ENCODE measurements at regions not wholly inside any gene's neighbourhood (a gene's known extent, or its start where the extent isn't known, plus 50 kb on each side); places are given as distances from the start of the nearest gene placed in this dataset.

DNA sequence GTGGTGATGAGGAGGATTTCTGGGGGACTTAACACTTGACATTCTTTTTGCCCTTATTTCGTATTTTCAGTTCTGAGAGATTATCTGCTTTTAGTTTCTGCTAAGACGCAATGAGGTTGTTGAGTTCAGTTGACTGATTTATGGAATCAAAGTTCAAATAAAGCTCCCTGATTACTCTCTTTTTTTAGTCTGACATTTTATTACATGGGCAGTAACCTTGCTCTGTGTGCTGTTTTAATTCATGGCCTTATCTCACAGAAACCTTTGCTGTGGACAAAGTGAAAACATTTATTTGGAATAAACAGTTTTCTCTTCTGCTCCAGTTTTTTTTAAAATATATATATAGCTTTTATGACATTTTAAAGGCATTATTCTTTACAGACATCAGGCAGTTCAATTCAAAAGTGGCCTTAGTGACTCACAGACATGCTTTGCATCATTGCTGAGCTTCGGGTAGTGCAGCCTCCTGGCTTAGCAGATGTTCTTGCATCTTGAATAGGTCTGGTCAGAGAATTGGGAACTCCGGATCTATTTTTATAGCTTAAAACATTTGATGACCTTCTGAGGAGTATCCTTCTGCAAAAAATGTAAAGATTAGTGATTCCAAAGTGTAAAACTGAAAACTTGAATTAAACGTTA lies 162.9 kb downstream of the FAM170A start:
- DNase-seq, result no peak

DNA sequence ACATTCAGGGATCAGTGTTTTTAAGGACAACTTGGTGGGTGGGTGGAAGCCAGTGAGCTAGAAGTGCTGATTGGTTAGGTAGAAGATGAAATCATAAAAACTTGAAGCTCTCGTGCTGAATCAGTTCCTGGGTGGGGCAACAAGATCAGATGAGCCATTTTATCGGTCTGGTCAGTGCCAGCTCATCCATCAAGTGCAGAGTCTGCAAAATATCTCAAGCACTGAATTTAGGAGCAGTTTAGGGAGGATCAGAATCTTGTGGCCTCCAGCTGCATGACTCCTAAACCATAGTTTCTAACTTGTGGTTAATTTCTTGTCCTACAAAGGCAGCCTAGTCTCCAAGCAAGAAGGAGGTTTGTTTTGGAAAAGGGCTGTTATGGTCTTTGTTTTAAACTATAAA lies 166.4 kb downstream of the FAM170A start:
- DNase-seq, result no peak

DNA sequence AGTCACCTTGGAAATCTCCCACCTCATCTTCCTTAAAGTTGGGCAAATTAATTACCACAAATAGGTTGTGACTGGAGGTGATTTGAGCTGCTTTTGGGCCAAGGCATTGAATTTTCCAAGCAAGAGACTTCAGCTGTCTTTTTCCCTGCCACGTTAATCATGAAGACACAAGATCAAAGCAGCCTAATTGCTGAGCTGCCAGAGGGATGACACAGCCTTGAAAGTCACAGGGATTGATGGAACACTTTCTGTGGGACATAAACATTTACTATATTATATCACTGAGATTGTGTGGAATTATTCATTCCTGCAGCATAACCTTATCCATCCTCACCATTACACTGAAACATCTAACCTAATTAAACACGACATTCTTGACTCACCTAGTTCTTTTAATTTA lies 172.2 kb downstream of the FAM170A start:
- DNase-seq, result no peak

DNA sequence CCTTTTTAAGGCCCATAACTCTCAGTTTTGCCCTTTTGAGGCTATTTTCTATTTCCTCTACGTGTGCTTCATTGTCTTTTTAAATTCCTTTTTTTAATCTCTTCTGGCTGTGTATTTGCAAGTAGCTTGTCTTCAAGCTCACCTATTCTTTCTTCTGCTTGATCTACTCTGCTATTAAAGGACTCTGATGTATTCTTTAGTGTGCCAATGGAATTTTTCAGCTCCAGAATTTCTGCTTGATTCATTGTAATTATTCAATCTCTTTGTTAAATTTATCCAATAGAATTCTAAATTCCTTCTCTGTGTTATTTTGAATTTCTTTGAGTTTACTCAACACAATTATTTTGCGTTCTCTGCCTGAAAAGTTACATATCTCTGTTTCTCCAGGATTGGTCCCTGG lies 178.7 kb downstream of the FAM170A start:
- no peak for DNase-seq

DNA sequence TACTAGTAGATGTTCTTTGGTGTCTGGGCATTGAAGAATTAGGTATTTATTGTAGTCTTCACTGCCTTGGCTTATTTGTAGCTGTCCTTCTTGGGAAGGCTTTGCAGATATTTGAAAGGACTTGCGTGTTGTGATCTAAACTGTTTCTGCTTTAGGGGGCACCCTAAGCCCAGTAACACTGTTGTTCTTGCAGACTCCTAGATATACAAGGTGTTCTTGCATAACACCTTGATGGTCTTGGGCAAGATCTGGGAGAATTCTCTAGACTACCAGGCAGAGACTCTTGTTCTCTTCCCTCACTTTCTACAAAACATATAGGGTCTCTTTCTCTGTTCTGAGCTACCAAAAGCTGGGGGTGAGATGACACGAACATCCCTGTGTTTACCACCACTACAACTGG lies 179.1 kb downstream of the FAM170A start:
- DNase-seq, result no peak

DNA sequence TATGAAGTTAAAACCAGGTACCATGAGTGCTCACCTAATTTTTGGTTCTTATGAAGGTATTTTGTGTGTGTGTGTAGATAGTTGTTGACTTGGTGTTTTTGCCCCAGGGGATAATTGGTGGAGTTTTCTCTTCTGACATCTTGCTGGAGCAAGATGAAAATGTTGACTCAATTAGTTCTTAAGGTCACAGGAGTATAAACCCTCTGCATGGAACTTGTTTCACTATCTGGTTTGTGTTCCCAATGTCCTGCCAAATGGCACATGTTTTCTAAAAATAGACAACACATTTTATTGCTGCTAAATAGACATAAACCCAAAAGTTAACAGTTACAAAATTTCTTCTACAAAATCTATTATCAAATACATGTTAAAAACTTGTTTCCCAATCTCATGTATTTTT lies 180.9 kb downstream of the FAM170A start:
- DNase-seq, result no peak

DNA sequence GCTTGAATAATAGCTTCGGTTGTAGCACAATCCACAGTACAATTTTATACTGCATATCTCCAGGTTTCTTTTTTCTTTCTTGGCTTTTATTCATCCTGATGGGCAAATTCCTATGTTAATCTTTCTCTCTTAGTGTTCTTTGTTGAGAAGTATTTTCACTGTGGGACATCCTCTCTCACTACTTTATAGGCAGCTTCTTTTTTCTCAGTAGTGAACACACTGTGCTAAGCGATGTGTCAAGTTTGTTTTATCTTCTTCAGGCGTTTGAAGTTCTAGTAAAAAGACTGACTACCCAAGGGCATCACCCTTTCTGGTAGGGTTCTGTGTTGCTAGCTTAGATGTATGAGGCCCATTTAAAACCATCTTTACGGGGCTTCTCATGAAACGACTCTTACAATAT lies 182.1 kb downstream of the FAM170A start:
- DNase-seq, result no peak

DNA sequence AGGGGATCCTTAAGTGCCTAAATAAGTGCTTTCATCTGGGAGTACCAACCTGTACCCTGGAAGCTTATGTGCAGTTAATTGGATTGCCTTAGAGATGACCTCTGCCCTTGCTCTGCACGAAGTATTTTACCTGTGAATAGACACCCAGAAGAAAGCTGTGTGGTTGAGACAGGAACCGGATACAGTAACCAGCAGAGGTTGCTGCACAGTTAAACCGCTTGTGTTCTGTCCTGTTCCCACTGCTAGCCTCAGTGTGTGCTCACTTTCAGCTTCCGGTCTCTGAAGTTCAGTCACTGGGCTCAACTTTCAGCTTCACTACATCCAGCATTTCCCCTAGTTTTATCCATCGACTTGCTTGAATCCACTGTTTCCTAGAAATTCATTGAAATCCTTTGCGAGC lies 185.3 kb downstream of the FAM170A start:
- no peak for DNase-seq

DNA sequence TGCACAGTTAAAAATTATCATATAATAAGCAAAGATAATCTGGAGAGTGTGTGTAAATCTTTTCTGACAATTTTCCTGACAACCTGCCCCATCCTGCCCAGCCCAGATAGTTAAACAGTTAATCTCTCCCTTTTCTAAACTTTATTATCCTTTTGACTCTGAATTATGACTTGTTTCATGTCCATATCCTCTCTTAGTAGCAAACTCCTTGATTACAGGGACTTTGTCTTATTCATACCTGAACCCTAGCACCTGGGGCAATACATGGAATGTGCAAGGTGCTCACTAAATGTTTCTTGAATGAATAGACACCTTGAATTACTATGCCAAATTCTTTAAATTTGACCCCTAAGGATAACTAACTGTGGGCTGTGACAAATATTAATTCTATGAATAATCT lies 186.7 kb downstream of the FAM170A start:
- no peak for DNase-seq

DNA sequence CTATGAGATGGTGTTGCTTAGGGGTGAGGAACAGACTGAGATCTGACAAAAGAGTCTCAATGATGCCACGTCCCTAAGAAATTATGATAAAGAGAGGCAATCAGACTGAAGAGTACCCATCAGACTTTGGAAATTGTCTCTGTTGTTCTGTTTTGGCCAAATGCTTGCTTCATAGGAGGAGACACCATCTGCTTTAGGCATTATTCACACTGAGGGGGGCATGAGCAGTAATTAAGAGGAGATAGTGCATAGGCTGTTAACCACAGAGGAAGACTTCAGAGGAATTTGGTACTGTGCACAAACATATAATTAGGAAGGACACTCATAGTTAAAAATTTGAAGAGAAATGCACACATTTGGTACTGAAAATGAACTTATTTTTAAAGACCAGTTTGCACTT lies 190.7 kb downstream of the FAM170A start:
- DNase-seq, result no peak

DNA sequence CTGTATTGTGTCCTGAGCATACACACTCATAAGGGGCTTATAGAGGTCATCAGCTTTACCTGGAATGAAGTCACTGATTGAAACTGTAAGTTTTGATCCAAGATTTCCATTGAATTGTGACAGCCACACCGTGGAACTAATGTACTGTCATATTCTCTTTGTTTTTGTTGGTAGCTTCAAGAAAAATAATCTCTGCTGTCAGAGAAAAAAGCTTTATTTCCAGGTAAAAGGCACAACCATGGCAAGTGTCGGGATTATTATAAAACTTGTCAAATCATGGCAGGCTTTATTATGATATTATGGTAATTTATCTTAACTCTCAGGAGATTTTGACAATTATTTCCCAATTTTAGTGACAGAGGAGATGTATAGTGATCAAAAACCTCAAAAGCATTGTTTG lies 191.2 kb downstream of the FAM170A start:
- no peak for DNase-seq

DNA sequence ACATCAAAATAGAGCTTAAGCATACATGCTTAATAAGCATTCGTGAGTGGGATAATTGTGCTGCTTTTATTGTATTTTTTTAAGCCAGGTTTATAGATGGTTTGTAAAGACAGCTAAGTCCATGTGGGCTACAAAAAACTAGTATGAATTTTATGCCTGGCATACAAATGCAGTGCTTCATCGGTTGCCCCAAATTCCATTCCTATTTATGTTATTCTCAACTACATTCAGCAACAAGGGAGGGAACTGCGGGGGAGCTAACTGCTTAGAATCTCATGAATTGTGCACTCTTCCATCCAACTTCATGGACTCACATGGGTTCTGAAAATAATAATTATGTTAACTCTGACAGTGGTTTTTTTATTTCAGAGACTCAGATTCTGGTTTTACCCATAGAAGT lies 199.2 kb downstream of the FAM170A start:
- no peak for DNase-seq

DNA sequence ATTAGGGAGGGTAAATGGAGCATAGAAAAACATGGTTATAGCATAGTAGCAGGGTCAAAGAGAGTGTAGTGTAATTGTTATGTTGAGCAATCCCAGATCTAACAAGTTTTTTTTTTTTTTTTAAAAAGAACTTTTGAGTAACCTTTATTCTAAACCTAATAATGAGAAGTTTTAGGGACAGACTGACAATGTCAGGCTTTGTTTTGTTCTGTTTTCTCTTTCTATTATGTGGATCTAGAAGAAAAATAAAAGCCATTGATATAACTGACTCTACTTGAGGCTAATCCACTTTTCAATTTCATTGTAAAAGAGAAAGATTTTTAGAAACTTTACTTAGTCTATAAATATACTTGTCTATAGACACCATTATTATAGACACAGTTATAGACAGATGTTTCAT lies 200.0 kb downstream of the FAM170A start:
- DNase-seq, result no peak

DNA sequence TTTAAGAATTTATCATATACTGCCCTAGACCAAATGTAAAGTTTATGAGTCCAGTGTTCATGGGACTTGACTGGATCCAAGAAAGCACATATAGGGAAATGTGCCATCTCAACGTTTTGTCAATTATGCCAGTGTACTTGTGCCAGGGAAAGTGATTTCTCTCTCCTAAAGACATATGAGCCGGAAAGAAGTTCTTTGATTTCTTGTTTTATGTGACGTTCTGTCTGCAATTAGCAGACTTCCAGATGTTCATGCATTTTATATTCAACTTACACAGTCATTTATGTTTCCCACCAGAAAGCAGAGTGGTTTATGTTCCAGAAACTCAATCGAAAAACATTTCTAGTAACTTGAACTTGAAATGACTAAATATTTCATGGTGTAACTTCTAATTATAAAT lies 203.8 kb downstream of the FAM170A start:
- DNase-seq, result no peak

DNA sequence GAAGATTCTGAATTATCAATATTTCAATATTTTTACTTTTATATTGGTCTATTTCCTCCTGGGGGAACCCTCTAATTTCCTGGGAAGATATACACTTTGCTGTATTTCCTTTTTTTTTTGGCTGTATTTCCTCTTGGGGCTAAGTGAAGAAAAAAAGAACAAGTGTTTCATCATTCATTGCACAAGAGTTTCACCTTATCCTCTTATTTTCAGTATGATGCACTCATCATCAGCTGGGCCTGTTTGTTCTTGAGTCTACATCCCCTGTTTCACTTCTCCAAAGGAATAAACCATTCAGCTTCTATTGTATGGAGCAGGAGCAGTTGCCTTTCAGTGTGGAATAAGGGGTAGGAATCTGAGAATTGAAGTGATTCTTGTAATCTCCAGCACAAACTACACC lies 210.8 kb downstream of the FAM170A start:
- DNase-seq, result no peak

DNA sequence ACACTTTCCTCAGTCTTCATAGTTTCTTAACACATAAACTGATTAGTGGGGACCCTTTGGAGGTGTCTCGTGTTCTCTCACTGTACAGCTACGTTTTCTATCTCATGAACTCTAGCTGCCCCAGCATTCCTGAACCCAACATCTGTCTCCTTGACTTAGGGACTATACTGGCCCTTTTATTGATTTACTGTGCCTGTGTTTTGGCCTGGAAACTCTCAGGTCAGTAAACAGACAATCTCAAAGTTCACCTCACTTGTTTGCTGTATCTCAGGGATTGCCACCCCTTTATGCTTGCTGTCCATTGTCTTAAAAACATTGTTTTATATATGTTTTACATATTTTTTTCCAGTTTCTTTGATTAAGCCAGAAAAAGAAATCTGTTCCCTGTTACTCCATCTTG lies 222.8 kb downstream of the FAM170A start:
- DNase-seq, result no peak

DNA sequence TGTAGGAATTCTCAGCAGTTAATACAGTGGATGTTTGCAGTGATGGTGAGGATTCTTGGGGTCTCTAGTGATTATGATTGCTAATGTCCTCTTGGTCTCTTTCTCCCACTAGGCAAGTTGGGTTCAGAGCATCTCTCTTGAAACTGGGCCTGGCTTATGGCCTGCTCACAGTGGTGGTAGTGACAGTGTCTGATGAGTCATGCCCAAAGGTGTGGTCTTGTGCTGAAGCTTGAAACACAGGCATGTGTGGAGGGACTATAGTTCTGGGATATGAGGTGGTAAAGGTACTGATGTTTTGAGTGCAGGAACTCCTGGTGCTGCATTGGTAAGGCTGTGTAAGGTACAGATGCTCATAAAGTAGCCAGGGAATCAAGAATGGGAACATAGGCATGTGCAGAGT lies 231.1 kb downstream of the FAM170A start:
- no peak for DNase-seq

DNA sequence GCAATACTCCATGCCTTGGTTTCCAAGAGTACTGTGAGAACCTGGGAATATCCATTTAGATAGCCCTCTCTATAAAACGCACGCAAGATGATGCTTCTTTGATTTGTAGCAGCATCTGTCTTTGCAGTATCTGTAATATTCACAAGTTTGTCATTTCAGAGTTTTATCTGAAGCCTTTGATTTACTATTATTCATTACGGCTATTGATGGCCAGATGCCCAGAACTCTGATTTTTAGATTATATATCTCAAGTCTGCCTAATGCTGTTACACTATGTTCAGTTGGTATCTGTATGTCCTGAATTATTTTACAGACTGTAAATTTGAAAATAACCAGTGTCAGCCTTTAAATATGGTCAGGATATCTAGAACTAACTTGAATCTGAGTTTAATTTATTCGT lies 233.3 kb downstream of the FAM170A start:
- no peak for DNase-seq

DNA sequence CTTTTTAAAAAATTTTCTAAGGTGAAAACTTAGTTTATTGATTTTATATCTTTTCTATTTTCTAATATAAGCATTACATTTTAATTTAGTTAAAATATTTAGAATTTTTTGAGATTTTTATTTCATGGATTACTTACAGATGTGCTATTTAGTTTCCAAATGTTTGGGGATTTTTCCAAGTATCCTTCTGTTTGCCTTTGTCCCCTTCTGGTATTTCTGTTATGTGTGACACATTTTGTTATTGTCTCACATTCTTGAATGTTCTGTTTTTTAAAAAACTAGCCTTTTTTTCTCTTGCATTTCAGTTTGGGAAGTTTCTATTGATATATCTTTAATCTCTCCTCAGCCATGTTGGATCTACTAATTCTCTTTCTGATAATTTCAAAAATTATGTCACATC lies 234.9 kb downstream of the FAM170A start:
- no peak for DNase-seq

DNA sequence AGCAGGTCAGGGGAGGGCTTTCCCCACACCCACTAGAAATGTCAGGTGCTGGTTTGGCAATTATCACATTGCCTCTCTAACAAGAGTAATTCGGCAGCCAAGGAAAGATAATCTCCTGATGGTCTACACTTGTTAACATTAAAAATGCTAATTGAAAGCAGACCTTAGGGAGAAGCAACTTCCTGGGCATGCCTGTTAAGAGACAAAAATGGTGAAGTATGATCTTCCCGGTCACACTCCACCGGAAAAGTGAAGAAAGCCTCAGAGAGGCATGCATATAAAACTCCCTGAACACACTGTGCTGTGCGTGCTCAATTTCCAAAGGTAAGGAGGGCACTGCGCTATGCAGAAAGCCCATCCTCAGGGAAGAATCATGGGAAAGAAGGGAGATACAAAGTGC lies 244.3 kb downstream of the FAM170A start:
- DNase-seq, result no peak

DNA sequence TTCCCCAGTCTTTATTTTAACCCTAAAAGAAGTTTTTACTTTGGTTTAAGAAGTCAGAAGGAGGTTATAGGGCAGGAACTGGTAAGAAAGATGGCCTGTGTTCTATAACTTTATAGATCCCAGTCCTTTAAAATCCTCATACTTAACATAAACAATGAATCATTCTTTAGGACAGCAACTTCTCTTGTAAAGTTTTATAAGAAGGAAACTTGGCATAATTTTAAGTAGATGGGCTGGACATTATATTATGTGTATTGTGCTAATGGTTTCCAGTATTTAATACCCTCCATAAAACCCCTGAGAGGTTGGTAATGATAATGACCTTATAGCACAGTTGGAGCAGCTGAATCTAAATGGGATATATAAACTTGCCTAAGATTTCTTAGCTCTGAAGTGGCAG lies 247.2 kb downstream of the FAM170A start:
- no peak for DNase-seq

DNA sequence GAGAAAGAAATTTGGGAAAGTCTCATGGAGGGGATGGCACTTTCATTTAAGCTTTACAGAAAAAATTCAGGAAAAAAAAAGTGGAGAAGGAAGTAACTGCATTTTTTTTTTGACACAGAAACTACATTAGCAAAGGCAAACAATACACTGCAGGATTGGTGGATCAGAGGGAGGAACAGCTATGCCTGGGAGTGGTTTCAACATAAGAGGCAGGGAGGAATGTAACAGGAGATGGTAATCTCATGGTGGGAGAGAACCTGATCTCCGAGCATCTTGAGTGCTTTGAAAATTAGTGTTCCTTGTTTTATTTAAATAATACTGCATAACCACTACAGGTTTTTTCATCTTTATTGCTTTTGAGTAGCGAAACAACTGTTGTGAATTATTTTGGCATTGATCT lies 249.4 kb downstream of the FAM170A start:
- no peak for DNase-seq

DNA sequence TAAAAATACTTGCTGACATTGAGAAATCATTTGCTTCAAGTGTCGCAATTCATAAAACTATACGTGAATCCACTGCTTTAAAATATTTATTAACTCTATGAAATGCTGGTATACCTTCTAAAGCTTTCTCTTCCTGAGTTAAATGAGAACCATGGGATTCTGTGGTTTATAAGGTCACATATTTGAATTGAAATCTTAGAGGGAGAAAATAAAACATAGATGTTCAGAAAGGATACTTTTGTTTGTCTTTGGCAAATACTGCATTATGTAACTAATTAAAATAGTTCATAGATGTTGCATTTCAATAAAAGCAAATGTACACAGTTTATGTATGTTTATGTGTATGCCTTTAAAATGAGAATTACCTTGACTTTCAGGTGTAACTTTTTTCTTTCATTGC lies 250.1 kb downstream of the FAM170A start:
- DNase-seq, result no peak

DNA sequence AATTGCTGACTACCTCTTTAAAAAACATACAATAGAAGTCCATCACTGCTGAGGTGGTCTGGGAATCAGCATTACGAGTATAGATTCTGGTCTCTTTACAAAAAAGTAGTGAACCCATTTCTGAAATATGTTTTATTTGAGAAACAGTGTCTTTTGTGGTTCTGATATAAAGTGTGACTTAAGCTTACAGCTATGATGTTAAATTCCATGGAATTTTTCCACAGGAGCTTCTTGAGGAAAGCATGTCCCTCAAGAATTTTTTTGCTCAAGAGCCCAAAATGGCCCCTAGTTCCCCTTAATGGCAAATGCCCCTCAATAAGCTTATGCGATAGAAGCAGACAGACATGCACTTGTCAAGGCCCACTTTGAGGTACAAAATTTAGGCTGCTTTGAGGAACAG lies 265.7 kb downstream of the FAM170A start:
- DNase-seq, result no peak

DNA sequence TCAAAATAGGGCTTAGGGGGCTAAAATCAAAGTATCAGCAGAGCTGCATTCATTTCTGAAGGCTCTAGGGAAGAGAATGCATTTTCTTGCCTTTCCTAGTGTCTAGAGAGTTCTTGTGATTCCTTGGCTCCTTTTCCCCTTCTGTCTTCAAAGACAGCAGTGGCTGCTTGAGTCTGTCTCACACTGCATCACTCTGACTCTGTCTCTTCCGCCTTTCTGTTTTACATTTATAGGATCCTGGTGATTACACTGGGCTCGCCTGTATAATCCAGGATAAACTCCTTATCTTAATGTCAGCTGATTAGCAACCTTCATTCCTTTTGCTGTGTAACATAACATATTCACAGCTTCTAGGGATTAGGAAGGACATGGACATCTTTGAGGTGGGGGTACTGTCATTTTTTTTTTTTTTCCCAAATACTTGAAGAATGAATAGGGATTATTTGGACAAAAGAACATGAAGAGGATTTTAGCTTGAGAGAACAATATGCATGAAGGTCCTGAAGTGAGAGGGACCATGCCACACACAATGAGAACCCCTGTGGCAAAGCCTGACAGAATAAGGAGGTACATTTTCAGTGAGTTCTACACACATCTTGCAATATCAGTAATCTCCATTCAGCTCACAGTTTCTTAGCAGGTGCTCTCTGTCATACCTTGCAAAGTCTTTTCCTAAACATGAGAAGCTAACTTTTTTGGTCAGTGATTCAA lies 267.6 kb downstream of the FAM170A start:
- DNase-seq, result no peak
